ENCODE measurements at regions not wholly inside any gene's neighbourhood (a gene's known extent, or its start where the extent isn't known, plus 50 kb on each side); places are given as distances from the start of the nearest gene placed in this dataset.

DNA sequence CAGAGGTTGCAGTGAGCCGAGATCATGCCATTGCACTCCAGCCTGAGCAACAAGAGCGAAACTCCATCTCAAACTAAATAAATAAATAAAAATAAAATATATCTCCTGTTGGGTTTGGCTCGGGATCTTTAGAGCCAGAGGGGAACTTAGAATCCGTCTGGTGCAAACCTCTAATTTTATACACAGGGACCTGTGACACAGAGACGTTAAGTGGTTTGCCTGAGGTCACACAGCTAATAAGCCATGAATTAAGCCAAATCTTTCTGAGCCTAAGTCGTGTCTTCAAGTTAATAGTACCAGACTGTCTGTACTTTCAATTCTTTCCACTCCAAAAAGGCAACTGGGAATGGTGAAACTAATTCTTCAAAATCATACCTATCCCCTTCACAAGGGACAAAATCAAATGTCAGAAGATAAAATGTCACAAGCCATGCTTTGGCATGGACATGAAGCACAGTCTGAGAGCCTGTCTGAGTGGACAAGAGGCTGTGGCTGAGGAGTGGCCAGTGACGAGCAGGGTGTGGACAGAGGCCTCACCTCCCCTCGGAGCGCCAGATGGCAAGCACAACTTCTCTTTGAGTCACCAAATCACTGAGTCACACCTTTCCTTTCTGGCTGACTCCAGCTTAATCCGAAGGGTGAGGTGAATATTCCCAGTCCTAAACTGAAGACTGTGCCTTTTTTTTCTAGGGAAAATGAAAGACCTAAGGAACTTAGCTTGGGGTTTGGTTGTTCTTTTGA is 177.4 kb downstream of the TFAP2A start:
- DNase-seq (ENCODE audit: low spot score) = no peak

DNA sequence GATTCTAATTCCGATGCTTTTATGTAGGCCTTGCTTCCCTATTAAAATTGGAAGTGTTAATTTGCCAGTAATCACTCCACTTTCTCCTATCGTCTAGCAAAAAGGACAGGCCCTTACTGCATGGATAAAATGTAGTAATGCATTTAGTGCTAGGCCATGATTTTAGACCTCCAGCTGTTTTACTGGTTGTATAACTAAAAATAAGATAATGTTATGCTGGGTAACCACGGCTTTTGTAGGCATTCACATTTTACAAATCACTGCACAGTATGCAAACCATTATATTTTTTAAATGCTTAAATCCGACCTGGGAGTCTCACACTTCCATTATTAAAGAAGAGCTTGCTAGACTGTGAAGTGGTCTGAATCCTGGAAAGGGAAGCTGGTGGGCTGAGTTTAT is 179.5 kb downstream of the TFAP2A start:
- DNase-seq (ENCODE audit: low spot score) = no peak

DNA sequence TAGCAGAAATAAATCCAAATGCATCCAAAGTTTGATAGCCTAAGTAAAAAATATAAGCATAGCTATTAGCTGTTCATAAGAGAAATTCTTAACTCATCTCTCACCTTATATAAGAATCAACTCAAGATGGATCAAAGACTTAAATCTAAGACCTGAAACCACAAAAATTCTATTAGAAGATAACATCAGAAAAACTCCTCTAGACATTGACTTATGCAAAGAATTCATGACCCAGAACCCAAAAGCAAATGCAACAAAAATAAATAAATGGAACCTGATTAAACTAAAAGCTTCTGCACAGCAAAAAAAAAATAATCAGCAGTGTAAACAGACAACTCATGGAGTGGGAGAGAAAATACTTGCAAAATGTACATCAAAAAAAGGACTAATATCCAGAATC is 184.3 kb downstream of the TFAP2A start:
- no peak for DNase-seq (ENCODE audit: low spot score)

DNA sequence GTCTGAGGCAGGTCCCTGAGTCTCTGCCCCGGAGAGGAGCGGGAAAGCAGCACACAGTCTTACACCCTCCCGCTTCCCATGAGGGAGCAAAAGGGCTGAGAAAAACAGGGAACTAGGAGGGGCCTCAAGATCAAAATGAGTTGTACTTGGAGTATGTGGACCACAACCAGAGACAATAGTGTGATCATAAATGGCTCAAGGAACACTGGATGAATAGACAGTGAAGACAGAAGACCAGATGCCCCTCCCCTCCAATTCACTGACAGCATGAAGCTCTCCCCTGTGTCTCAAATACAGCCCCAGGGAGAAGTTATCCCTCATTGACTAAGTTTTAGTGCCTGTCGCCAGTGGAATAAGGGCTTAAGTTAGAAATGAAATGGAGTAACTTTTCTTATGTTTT is 191.0 kb downstream of the TFAP2A start:
- DNase-seq (ENCODE audit: low spot score) = no peak

DNA sequence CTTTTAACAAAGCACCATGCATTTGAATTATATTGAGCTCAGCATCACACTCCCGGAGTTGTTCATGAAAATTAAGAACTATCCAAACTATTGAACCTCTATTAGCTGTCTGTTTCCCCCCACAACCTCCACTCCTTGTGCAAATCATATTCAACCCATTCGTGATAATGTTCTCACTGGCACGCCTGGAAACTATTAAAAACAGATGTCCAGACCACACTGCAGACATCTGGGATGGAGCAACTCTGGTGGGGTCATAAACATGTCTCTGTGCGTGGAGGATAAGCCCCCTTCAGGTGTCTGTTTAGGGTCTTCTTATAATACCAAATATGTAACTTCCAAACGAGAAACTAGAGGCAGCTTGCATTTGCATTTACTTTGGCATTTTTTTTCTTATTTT is 193.7 kb downstream of the TFAP2A start:
- DNase-seq (ENCODE audit: low spot score) = no peak

DNA sequence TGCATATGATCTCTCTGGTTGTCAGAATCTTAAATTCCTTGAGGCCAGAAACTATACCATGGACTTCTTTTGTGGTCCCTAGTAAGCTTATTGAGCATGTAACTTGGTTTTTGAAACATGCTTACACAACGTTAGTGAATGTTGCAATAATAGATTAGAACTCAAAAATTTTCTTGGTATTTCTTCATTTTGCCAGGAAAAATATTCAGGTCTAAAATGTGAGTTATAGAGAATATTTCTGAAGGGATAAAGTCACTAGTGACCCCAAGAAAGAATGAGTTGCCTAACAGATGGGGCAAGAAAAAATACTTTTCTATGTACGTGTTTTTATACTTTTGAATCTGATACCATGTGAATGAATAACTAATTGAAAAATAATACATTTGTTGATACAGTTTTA is 195.4 kb downstream of the TFAP2A start:
- DNase-seq (ENCODE audit: low spot score) = no peak

DNA sequence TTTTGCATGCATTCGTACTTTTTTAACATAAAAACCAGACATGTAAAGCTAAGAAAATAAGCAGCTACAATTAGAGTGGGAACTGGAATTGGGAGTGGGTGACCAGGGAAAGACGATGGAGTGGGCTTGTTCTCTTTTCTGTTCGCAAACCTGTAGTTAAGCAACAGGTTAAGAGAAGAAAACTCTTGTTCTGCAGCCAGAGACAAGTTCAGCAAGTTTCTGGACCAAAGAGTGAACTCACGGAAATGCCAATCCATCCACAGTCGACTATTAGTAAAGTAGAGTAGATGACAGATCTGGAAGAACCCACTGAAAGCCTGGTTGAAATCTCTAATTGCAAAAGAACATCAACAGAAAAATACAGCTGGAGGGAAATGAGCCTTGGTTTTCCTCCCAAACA is 197.8 kb downstream of the TFAP2A start:
- DNase-seq (ENCODE audit: low spot score) = no peak

DNA sequence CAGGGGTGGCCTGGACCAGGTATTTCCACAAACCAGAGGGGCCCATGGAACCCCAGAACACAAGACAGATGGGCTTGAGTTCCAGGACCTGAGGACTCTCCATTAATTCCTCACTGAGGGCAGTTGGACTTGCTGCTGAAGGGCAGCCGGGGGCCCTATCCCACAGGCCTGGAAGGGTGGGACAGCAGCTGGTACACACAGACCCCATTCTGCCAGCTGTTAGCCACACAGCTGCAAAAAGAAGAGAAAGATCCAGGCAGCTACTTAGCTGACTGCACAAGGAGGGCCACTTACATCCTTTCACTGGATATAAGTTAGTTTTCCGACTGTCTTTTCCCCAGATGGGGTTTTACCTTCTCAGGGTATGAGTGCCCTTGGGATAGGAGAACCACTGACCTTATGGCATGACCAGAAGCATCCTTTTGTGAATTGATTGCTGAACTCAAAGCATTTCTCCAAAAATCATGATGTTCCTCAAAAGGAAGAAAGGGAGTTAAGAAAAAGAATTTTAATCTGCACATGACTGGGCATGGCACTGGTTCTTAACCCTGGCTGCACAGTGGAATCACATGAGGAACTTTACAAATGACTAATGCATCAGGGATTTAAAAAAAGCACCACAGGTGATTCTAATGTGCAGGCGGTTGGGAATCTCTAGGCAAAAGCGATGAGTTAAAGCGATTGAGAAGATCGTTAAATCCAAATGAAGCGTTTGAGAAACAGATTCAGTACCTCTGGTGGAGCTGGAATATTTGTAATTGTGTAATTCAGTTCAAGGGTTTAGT is 199.4 kb downstream of the TFAP2A start:
- DNase-seq (ENCODE audit: low spot score) = no peak

DNA sequence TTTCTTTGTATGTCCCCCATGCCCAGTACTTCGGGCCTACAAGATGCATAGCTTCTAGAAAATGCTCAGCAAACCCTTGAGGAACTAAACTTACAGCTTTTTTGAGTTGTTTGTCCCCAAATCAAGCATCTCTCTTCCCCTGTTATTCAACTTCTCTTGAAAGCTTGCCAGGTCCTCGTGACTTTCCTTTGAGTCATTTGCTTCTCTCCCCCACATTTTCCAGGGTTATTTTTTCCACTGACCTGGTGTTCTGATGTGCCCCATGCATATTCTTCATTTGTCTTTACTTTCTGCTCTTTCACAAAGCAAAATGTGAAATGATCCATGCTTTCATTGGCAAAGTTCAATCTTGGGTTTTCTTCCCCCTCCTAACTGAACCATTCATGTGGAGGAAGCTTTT is 204.8 kb downstream of the TFAP2A start:
- DNase-seq (ENCODE audit: low spot score) = no peak

DNA sequence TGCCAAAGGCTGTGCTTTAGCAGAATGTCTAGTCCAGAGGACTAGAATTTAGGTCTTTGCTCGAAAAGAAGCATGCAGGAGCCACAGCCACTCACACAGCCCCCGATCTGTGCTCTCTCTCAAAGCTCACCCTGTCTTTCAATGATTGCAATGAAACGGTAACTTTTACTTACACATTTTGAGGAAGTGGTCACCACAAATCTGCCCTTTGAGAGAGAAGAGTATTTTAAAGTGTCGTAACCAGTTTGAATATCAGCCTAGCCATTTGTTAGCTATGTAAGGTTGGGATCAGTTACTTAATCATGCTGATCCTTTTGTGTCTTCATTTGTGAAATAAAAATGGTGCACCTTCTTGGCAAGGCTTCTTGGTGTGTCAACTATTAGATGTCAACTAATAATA is 209.0 kb downstream of the TFAP2A start:
- no peak for DNase-seq (ENCODE audit: low spot score)

DNA sequence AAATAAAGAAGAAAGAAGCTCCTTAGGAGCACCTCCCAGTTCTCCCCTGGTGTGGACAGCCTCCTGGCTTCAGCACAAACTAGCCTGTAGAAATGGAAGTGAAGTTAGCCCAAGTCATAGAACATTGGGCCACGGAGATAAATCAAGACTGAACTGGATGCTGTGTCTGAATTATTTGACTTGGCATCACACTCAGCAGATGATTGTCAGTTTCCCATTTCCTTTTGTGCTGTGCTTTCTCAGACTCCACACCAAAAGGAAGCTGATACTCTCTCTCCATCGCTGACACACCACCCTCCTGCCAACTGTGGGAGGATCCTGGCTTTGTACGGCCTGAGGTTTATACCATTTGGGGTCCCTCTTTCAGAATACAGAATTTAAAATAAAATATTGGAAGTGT is 209.8 kb downstream of the TFAP2A start:
- no peak for DNase-seq (ENCODE audit: low spot score)

DNA sequence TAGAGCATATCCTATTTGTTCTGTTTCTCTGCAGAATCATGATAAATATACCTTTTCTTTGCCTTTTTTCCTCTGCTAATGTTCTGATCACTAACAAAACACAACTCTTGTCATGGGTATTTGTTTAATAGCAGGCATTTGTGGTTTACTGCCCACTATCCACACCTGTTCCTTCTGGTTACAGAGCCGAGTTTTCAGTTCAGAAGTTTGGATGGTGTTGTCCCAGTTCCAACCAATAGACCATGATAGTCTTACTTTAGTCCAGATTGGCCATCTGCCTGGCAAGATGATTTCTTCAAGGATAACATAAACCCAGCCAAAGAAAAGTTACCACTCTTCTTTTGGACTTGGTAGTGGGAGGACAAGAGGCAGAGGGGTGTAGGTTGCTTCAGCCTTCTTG is 211.2 kb downstream of the TFAP2A start:
- DNase-seq (ENCODE audit: low spot score) = no peak

DNA sequence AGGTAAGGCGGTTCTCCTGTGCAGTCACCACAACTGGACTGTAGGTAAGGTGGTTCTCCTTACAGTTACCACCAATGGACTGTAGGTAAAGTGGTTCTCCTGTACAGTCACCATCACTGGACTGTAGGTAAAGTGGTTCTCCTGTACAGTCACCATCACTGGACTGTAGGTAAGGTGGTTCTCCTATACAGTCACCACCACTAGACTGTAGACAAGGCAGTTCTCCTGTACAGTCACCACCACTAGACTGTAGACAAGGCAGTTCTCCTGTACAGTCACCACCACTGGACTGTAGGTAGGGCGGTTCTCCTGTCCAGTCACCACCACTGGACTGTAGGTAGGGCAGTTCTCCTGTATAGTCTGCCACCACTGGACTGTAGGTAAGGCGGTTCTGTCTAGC is 212.3 kb downstream of the TFAP2A start:
- DNase-seq (ENCODE audit: low spot score) = no peak

DNA sequence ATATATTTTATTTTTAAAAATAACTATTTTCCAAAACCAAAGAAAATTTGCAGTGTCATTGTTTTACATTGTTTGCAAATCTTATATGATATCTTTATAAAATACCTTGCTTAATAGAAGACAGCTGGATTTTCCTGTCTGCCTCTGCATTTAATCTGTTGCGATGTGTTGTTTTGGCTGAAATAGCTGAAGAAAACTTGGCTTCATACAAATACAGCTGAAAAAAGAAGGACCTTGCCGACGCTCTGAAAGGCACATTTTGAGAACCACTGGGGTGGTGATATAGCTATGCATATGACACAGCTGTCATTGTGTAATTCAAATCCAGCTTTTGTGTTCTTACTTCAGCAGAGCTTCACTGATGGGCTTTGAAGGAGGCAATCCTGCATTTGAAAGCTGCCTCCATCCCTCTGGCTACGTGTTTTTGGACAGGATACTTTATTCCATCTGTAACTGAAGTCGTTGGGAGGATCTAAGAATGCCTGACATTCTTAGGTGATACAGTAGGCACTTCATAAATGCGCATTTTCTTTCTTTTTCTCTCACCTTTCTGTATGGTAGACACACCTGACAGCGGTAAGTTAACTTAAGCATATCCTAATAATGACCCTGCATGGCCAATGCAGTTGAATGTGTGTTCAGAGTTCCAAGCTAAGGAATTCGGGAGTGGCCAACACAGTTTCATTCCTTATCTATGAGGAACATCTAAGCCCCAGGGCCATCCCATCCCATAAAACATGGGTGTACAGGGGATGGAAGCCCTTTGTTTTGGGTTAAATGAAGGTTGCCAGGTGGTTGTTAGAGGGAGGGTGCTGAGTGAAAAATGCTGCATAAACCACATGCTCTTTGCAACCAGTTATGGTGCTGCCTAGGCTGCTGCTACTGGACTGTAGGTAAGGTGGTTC is 213.0 kb downstream of the TFAP2A start:
- no peak for DNase-seq (ENCODE audit: low spot score)

DNA sequence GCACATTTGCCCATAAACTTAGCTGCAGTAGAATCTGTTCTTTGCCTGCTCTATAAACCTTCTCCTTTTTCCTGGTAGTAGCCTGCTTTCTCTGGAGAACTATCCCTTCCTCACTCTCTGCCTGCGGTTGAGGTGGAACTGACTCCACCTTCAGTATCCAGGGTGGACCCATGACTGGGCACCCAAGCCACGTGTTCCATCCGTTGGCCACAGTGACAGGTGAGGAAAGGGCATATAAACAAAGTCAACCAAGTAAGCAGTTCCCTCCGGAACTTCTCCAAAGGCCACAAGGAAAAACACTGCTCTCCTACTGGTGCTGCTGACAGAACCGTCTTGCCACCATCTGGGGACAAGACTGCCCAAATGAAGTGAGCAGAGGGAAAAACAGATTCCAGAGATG is 218.8 kb downstream of the TFAP2A start:
- DNase-seq (ENCODE audit: low spot score) = no peak

DNA sequence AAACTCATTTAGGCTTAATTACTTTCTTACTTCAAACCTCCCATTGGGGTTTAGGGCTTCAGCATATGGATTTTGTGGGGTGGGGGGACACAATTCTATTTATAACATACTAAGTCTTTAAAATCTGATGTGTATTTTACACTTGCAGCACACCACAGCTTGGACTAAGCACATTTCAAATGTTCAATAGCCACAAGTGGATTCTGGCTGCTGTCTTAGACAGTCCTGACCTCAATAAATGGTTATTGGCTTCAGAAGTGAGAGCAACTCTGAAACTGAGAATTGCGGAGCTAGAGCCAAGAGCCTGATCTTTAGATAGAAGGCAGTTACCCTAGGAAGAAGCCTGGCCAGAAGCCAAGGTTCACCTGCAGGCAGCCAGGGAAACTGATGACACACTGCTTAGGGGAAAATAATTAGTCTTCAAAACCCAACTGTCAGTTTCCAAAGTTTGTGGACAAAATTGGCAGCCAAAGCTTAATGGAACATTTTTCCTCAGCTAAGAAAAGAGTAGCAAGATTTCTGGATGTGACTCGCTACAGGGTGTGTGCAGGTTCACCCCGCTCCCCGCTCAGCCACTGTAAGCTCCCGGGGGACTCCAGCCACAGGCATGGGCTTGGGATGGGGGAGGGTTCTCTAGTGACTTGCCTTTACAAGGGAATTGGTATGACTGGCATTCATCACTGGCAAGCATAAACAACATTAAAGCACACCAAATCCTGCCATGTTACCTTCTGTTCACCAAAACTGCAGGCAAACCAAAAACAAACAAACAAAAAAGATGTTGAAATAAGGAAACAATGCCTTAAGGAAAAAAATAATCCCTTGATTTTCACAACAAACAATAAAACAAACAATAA is 219.8 kb downstream of the TFAP2A start:
- no peak for DNase-seq (ENCODE audit: low spot score)

DNA sequence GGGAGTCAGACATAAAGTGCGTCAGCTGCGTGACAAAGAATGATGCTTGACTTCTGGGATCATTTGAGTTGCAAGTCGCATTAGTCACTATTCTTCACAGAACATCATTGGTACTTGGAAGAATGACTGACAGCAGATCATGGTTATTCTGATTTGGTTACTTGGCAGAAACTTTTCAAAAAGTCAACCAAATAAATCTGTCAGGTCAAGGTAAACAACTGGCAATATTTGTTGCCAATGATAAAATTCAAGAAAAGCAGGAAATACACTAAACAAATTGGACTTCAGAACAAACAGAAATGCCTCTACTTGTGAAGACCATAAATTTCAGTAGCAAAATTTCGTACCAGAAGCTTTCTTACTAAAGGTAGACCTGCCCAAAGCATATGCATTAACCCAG is 221.6 kb downstream of the TFAP2A start:
- no peak for DNase-seq (ENCODE audit: low spot score)

DNA sequence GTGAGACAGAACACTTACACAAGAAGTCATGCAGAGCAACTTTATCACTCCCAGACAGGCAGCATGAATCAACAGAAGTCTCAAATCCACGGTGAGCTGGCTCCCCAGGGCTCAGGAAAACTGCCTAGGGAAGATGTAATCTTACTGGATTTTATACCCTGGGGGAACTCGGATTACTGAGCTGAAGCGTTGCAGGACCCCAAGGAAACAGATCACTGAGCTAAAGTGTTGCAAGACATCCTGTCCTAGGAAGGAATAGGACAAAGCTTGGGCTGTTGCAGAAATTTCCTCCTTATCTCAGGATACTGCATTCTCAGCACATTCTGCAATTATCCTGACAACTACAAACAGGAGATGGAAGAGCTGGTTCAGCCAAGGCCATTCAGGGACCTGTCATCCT is 224.8 kb downstream of the TFAP2A start:
- DNase-seq (ENCODE audit: low spot score) = no peak

DNA sequence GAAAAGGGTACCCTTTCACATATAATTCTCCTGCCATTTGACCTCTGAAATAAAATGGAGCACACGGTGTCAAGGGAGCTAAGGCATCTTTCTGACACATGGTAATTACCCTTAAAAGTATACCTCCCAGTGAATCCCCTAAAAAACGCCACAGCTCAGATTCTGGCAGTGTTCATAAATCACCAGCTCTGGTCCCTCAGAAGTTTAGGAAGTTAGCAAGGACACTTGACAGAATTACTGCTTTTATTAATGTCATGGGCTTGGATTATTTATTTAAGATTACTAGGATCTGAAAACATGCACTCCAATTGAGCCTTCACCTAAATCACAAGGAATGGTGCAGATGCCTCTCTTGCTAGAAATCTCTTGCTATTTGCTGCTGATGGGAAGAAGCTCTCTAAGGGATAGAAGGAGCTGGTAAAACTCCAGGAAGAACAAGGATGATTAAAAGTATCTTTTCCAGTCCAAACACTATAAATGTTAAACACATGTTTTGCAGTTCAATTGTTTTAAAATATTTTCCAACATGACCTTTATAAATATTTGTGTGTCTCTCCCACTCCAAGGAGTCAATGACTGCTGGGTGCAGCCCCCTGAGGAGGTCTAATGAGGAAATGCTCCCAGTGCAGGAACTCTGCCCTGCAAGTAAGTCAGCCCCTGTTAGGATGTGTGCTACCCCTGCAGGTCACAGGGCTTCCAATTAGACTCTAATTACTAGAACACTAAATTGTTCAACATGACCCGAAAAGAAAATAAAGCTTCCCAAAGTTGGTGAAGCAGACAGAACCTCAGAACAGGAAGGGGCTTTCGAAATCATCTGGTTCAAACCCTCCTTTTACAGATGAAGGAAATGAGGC is 230.3 kb downstream of the TFAP2A start:
- DNase-seq (ENCODE audit: low spot score) = no peak

DNA sequence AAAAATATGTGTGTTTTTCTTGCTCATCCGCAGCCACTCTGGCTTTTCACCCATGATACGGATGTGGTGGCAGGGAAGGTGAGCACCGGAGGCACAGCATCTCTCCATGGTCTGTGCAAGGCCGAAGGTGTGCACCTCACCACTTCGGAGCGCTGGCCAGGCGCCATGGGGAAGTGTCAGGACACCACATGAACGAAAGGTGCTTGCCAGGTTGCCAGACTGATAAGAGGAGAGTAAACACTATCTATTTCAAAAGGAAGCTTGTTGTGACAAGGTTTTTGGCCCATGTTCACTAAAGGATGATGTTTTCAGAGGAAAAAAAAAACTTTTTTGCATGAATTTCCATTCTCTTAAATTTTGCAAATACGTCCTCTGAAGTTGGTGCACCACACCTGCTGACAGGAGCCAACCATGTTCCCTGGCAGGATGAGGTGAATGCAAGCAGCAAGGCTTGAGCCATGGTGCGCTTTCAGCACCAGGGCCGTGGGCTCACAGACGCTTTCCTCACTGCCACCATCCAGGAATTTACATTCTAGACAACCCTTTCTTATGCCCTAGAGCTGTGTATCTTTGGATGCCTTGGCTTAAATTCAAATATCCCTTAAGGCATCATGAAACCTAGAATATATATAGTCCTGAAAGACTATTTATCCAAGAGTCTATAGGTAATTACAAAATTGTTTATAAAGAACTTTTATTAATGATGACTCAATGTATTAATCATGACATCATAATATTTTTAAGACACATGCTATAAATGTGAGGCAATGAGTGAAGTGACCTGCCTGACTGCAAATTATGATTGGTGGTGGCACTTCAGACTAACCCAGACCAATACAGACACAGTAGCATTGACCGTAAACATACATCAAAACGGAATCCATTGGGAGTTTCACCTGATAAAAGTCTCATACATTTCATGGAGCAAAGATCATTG is 234.5 kb downstream of the TFAP2A start:
- DNase-seq (ENCODE audit: low spot score) = no peak

All from iPS-NIHi11 (cell line).